GM13976 (cell line): ENCODE measurements at regions not wholly inside any gene's neighbourhood (a gene's known extent, or its start where the extent isn't known, plus 50 kb on each side); places are given as distances from the start of the nearest gene placed in this dataset.

Experiments used
- DNase-seq: peaks from one replicate; pipeline ENCODE4 v3.0.0; 2012; ENCODE audit warnings: low spot score
- CTCF ChIP-seq: IDR thresholded peaks from 2 replicates; pipeline ENCODE4 v1.5.1; 2012; ENCODE audit warnings: borderline replicate concordance, mild to moderate bottlenecking; ENCODE audit not compliant: insufficient read depth; ENCODE audit errors: extremely low read depth, missing control alignments, control extremely low read depth
- in situ Hi-C: fragments of 300-500 bp; cut with MboI; formaldehyde crosslinking; loops from one replicate; pipeline ENCODE4 v1.12.0; 2022; ENCODE audit warnings: low sequenced_read_pairs, mixed read lengths, inconsistent platforms; ENCODE audit not compliant: unreplicated experiment

- in situ Hi-C loops: no loop called here
- DNase-seq: no peak
- no peak for TF ChIP-seq CTCF
These were observed 54.9 kb downstream of the MAGEB17 start for GRCh38 chrX:16222151-16222550.

GRCh38 chrX:16223385-16223784 lies 56.1 kb downstream of the MAGEB17 start:
- TF ChIP-seq CTCF: no peak
- in situ Hi-C loops: no loop called here
- DNase-seq: no peak

- no peak for DNase-seq
- in situ Hi-C loops: no loop called here
- no peak for TF ChIP-seq CTCF
These were observed 71.9 kb downstream of the MAGEB17 start for GRCh38 chrX:16239211-16239610.

- no peak for DNase-seq
- no peak for TF ChIP-seq CTCF
- in situ Hi-C loops: no loop called here
These were observed 73.1 kb downstream of the MAGEB17 start for GRCh38 chrX:16240231-16240905.

- in situ Hi-C loops: no loop called here
- no peak for DNase-seq
These were observed 73.7 kb downstream of the MAGEB17 start for GRCh38 chrX:16240968-16241367.

GRCh38 chrX:16250296-16250695 lies 83.0 kb downstream of the MAGEB17 start:
- DNase-seq: no peak
- in situ Hi-C loops: no loop called here
- TF ChIP-seq CTCF: no peak

More at GRCh38 chrX:16240968-16241367, 73.7 kb downstream of the MAGEB17 start:
- TF ChIP-seq CTCF: no peak
